Natural killer cell (primary cell): ENCODE measurements at regions not wholly inside any gene's neighbourhood (a gene's known extent, or its start where the extent isn't known, plus 50 kb on each side); places are given as distances from the start of the nearest gene placed in this dataset.

Source experiments
- ATAC-seq, 3 donors: fragments of 150-1000 bp in 2 of 3; fragments of 200-7000 bp in 1 of 3; cut with Tn5 transposase; 1 replicate in 1 of 3; 2 replicates in 2 of 3; pipeline ENCODE4 v1.10.0; 2021; ENCODE audit warnings: mild to moderate bottlenecking in 2 of 3, moderate library complexity in 2 of 3
- DNase-seq, 2 donors: peaks; one replicate each; pipeline versions ENCODE4 v3.0.0 to v3.0.0-alpha.2; 2013 to 2021; ENCODE audit warnings: mixed read lengths in 1 of 2
- H3K27ac ChIP-seq: one replicate; pipeline ENCODE4 v1.5.1; 2013; ENCODE audit warnings: mild to moderate bottlenecking, low read length
- H3K27me3 ChIP-seq: one replicate; pipeline ENCODE4 v1.6.1; 2013; ENCODE audit warnings: low read length; ENCODE audit not compliant: control insufficient read depth, insufficient read depth
- H3K36me3 ChIP-seq: one replicate; pipeline ENCODE4 v1.6.1; 2013; ENCODE audit warnings: low read length; ENCODE audit not compliant: control insufficient read depth, insufficient read depth
- H3K4me1 ChIP-seq: one replicate; pipeline ENCODE4 v1.6.1; 2013; ENCODE audit warnings: low read length; ENCODE audit not compliant: control insufficient read depth, insufficient read depth
- H3K4me3 ChIP-seq: one replicate; pipeline ENCODE4 v1.5.1; 2013; ENCODE audit warnings: low read length
- H3K9me3 ChIP-seq: one replicate; pipeline ENCODE4 v1.6.1; 2013; ENCODE audit warnings: low read length; ENCODE audit not compliant: control insufficient read depth, insufficient read depth
- H3K27ac Mint-ChIP-seq, 2 donors: one replicate each; pipeline ENCODE4 v1.8.0; 2022; ENCODE audit warnings: mild to moderate bottlenecking in 2 of 2, mixed read lengths in 2 of 2, moderate library complexity in 1 of 2
- H3K27me3 Mint-ChIP-seq, 2 donors: one replicate each; pipeline ENCODE4 v1.8.0; 2022; ENCODE audit warnings: low read depth in 2 of 2, mixed read lengths in 2 of 2
- H3K36me3 Mint-ChIP-seq: one replicate; pipeline ENCODE4 v1.8.0; 2022; ENCODE audit warnings: mixed read lengths
- H3K4me1 Mint-ChIP-seq, 2 donors: one replicate each; pipeline ENCODE4 v1.8.0; 2022; ENCODE audit warnings: mixed read lengths in 2 of 2
- H3K4me3 Mint-ChIP-seq: one replicate; pipeline ENCODE4 v1.8.0; 2022; ENCODE audit warnings: mild to moderate bottlenecking, moderate library complexity, mixed read lengths
- H3K9me3 Mint-ChIP-seq, 2 donors: one replicate each; pipeline ENCODE4 v1.8.0; 2022; ENCODE audit warnings: mixed read lengths in 2 of 2
- WGBS: methylation state at CpG from one replicate; pipeline ENCODE4 v1.1.7; 2013; ENCODE audit warnings: missing lambda C conversion rate; ENCODE audit not compliant: insufficient coverage; 5-methylcytosine and 5-hydroxymethylcytosine counted together
- intact Hi-C: fragments of 100-400 bp; cut with micrococcal nuclease; formaldehyde crosslinking; loops from one replicate; pipeline ENCODE4 v1.14.2; 2022
- TF ChIP-seq, protein P1 (sequence below): fragments of 200-600 bp; IDR thresholded peaks from one replicate; pipeline ENCODE4 v1.8.0; 2022; ENCODE audit warnings: antibody characterized with exemption

GRCh38 chr22:27240298-27241075 is 561.1 kb downstream of the MN1 start:
- no peak overlapping the region for H3K27ac ChIP-seq
- intact Hi-C loops, result no loop called here
- no peak overlapping the region for H3K4me3 ChIP-seq
- ATAC-seq, result no peak
- no peak for DNase-seq
- no peaks in the 10 kb centered on the region for H3K36me3 Mint-ChIP-seq
- H3K9me3 ChIP-seq, result no peaks in the 10 kb centered on the region
- H3K27me3 Mint-ChIP-seq, result peaks cover 5 to 8% of the 10 kb centered on the region in 2 donors
- TF ChIP-seq, protein P1, sequence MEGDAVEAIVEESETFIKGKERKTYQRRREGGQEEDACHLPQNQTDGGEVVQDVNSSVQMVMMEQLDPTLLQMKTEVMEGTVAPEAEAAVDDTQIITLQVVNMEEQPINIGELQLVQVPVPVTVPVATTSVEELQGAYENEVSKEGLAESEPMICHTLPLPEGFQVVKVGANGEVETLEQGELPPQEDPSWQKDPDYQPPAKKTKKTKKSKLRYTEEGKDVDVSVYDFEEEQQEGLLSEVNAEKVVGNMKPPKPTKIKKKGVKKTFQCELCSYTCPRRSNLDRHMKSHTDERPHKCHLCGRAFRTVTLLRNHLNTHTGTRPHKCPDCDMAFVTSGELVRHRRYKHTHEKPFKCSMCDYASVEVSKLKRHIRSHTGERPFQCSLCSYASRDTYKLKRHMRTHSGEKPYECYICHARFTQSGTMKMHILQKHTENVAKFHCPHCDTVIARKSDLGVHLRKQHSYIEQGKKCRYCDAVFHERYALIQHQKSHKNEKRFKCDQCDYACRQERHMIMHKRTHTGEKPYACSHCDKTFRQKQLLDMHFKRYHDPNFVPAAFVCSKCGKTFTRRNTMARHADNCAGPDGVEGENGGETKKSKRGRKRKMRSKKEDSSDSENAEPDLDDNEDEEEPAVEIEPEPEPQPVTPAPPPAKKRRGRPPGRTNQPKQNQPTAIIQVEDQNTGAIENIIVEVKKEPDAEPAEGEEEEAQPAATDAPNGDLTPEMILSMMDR, result no peak
- WGBS, result 79% methylated on average over 4 of the region's 5 CpGs
- H3K36me3 ChIP-seq, result no peaks in the 10 kb centered on the region
- H3K4me1 Mint-ChIP-seq, result no peaks in the 10 kb centered on the region
- H3K9me3 Mint-ChIP-seq, result no peaks in the 10 kb centered on the region
- no peaks in the 10 kb centered on the region for H3K4me1 ChIP-seq
- H3K27ac Mint-ChIP-seq, result no peak overlapping the region
- no peaks in the 10 kb centered on the region for H3K27me3 ChIP-seq
- no peak overlapping the region for H3K4me3 Mint-ChIP-seq

DNA sequence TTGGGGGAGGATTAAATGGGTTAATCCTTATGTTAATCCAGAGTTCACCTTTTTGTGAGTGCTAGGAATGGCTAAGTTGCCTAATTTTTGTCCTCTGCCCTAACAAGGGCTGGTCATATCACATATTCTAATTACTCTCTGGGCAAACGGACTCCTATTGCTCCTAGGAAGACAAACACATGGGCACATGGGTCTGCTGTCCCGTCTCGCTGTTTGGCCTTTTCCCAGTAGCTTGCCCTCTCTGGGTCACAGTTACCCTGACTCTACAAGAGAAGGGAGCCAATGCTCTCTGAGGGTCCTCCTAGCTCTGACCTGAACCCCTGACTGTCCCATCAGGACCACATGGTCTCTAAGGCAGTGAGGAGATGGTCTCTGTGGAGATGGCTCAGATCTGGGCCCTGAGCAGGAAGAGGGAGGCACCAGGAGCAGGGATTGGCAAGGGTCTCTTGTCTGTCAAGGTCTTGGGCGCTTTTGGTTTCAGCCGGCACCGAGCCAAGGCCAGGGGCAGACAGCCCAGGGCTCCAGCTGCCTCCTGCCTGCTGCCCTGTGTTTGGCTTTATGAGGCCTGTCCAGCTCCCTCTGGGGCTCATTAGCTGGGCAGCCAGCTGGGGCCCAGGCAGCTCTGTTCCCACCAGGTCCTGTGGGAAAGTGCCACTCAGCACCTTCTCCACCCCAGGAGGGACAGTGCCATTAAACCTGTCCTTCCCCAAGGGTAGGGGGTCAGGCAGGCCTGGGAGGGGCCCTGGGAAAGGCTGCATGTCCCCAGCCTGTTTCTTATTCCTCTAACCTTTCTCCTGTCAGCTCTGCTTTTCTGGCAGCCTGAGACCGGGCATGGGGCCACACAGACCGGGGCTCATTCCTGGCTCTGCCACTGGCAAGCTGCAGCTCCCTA is 559.9 kb downstream of the MN1 start:
- H3K27me3 Mint-ChIP-seq, result peaks cover 5 to 8% of the 10 kb centered on the region in 2 donors
- intact Hi-C loops, result no loop called here
- TF ChIP-seq, protein P1, result no peak
- Histone ChIP-seq H3K9me3 (no peaks in the 10 kb centered on the region), H3K27me3 (no peaks in the 10 kb centered on the region), H3K36me3 (no peaks in the 10 kb centered on the region), H3K4me3 (no peak overlapping the region), H3K4me1 (no peaks in the 10 kb centered on the region), H3K27ac (no peak overlapping the region)
- H3K36me3 Mint-ChIP-seq, result no peaks in the 10 kb centered on the region
- ATAC-seq, result no peak
- H3K4me3 Mint-ChIP-seq, result no peak overlapping the region
- H3K9me3 Mint-ChIP-seq, result peaks cover 0 to 3% of the 10 kb centered on the region in 2 donors
- WGBS, result 88% methylated on average over 8 of the region's 8 CpGs
- H3K27ac Mint-ChIP-seq, result no peak overlapping the region
- no peak for DNase-seq
- H3K4me1 Mint-ChIP-seq, result peaks cover 0 to 4% of the 10 kb centered on the region in 2 donors

- H3K9me3 ChIP-seq, result no peaks in the 10 kb centered on the region
- WGBS, result 33% methylated on average over 3 of the region's 6 CpGs
- H3K4me1 Mint-ChIP-seq, result peaks cover 5 to 12% of the 10 kb centered on the region in 2 donors
- no peak overlapping the region for H3K4me3 Mint-ChIP-seq
- no peak overlapping the region for H3K27ac ChIP-seq
- ATAC-seq (no peak), DNase-seq (no peak)
- TF ChIP-seq, protein P1, result no peak
- H3K4me3 ChIP-seq, result no peak overlapping the region
- no peaks in the 10 kb centered on the region for H3K36me3 Mint-ChIP-seq
- peaks cover 5 to 8% of the 10 kb centered on the region in 2 donors for H3K27me3 Mint-ChIP-seq
- no peaks in the 10 kb centered on the region for H3K27me3 ChIP-seq
- no peaks in the 10 kb centered on the region for H3K4me1 ChIP-seq
- intact Hi-C loops, result no loop called here
- no peak overlapping the region for H3K27ac Mint-ChIP-seq
- no peaks in the 10 kb centered on the region for H3K36me3 ChIP-seq
- peaks cover 0 to 4% of the 10 kb centered on the region in 2 donors for H3K9me3 Mint-ChIP-seq
Measured at GRCh38 chr22:27242474-27242873, 559.1 kb downstream of the MN1 start.
